WI38 (cell line): ENCODE measurements at regions not wholly inside any gene's neighbourhood (a gene's known extent, or its start where the extent isn't known, plus 50 kb on each side); places are given as distances from the start of the nearest gene placed in this dataset.
A peak's percentile ranks its signal among the peaks of the same experiment; 100 is the strongest.

Source experiments
- H3K4me3 ChIP-seq: 2 replicates; pipeline ENCODE4 v1.5.1; 2011; ENCODE audit warnings: low read depth, mild to moderate bottlenecking, control low read depth, low read length
- TF ChIP-seq, protein P1 (sequence below): IDR thresholded peaks from 2 replicates; pipeline ENCODE4 v1.5.1; 2012; ENCODE audit warnings: low read depth, mild to moderate bottlenecking, control low read depth, low read length

DNA sequence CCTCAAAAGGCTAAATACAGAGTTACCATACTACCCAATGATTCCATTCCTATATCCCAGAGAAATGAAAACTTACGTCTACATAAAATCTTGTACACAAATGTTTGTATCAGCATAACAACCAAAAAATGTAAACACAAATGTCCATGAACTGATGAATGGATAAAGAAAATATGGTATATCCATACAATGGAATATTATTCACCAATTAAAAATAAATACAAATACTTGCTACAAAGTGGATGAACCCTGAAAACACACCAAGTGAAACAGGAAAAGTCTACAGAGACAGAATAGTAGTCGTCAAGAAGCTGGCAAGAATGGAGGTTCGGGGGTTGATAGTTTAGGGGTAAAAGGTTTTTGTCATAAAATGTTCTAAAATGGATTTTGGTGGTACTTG is 54.0 kb upstream of the ANKRD28 start:
- H3K4me3 ChIP-seq, result no peak overlapping the region
- TF ChIP-seq, protein P1, sequence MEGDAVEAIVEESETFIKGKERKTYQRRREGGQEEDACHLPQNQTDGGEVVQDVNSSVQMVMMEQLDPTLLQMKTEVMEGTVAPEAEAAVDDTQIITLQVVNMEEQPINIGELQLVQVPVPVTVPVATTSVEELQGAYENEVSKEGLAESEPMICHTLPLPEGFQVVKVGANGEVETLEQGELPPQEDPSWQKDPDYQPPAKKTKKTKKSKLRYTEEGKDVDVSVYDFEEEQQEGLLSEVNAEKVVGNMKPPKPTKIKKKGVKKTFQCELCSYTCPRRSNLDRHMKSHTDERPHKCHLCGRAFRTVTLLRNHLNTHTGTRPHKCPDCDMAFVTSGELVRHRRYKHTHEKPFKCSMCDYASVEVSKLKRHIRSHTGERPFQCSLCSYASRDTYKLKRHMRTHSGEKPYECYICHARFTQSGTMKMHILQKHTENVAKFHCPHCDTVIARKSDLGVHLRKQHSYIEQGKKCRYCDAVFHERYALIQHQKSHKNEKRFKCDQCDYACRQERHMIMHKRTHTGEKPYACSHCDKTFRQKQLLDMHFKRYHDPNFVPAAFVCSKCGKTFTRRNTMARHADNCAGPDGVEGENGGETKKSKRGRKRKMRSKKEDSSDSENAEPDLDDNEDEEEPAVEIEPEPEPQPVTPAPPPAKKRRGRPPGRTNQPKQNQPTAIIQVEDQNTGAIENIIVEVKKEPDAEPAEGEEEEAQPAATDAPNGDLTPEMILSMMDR, result no peak

- peak overlapping the region; percentile 82 for H3K4me3 ChIP-seq
- TF ChIP-seq, protein P1, result no peak
These were observed 61.0 kb upstream of the ANKRD28 start for GRCh38 chr3:15858547-15859506.

DNA sequence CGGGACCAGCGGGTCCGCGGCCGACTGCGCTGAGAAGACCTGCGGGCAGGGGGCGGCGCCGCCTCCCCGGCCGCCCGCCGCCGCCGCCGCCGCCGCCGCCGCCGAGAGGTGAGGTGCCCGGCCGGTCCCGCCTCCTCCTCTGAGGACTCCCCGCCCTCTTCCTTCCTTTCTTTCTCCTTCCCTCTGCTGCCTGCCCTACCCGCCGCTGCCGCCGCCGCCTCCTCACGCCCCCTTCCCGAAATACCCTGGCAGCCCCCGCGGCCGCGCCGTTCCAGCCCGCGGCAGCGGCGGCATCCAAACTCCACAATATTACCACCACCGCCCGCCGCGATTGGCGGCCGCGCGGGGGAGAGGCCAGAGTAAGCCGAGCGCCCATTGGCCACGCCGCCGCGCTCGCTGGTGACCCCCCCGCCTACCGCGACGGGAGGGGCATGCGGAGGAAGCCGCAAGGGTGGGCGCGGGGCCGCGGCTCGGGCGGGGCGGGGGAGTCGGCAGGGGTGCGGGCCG is 61.8 kb upstream of the ANKRD28 start:
- peak overlapping the region; percentile 82 for H3K4me3 ChIP-seq
- TF ChIP-seq, protein P1, result no peak

- peak overlapping the region; percentile 82 for H3K4me3 ChIP-seq
- TF ChIP-seq, protein P1, result no peak
These were observed 62.5 kb upstream of the ANKRD28 start for GRCh38 chr3:15860014-15860934.

DNA sequence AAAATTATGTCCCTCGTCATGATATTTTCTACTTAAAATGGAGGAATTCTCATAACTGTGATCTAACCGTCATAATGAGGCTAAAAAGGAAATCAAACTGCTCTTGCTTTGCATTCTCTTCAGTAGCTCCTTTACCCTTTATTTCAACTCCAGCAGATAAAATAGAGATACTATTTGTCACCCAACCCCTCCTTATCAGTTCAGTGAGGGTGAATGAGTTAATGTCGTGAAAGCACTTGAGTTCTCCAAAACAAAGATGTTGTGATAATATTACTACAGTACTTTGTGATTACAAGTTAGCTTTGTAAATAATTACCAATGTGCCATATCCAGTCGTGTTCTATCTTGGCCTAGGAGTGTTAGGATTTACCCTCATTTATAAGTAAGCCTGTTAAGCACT is 63.4 kb upstream of the ANKRD28 start:
- H3K4me3 ChIP-seq, result no peak overlapping the region
- TF ChIP-seq, protein P1, result no peak

DNA sequence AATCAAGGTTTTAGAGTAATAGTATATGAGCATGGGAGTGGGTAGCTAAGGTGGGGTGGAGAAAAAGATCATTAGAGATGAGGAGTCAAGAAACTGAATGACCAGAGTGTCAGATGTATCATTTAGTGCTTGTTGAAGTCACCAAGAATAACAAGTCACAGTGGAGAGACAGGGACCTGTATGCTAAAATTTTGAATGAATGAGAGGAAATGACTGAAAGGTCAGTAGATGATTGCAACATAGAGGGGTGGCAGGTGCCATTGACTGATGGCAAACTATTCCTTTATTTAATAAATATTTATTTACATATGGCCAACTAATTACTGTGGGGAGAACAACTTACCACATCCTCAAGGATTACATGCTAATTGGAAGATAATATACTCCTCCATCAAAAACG is 75.0 kb upstream of the ANKRD28 start:
- TF ChIP-seq, protein P1, result no peak
- H3K4me3 ChIP-seq, result no peak overlapping the region
